ENCODE measurements at regions not wholly inside any gene's neighbourhood (a gene's known extent, or its start where the extent isn't known, plus 50 kb on each side); places are given as distances from the start of the nearest gene placed in this dataset.

DNA sequence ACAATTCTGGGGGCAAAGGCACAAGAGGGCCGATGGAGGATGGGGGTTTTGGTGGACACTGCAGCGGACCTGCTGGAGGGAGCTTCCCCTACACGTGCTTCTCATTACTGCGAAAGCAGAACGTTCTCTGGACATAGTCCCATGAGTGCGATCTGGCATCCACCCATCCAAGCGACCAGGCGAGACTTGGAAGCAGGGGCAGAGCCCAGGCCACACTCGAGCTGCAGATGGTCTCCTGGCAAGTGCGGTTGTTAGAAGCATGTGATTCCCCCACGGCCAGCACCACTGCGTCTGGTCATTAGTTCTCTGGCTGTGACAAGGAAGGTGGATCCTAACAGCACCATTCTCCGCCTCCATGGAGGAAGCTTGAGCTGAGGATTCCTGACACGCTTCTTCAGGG is 118.4 kb upstream of the TCERG1L start:
- TF ChIP-seq, protein P1, sequence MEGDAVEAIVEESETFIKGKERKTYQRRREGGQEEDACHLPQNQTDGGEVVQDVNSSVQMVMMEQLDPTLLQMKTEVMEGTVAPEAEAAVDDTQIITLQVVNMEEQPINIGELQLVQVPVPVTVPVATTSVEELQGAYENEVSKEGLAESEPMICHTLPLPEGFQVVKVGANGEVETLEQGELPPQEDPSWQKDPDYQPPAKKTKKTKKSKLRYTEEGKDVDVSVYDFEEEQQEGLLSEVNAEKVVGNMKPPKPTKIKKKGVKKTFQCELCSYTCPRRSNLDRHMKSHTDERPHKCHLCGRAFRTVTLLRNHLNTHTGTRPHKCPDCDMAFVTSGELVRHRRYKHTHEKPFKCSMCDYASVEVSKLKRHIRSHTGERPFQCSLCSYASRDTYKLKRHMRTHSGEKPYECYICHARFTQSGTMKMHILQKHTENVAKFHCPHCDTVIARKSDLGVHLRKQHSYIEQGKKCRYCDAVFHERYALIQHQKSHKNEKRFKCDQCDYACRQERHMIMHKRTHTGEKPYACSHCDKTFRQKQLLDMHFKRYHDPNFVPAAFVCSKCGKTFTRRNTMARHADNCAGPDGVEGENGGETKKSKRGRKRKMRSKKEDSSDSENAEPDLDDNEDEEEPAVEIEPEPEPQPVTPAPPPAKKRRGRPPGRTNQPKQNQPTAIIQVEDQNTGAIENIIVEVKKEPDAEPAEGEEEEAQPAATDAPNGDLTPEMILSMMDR (IDR thresholded peaks at IDR 0.05; ENCODE audit: low read depth, low read length) = no peak
- no peak for DNase-seq (ENCODE audit: low read depth in 2 of 2)
- no peak overlapping the region for H3K4me3 ChIP-seq (replicated peaks in 1 of 2; ENCODE audit: low read depth in 2 of 2, low read length in 2 of 2)

- no peak for DNase-seq (ENCODE audit: low read depth in 2 of 2)
- TF ChIP-seq, protein P1 (IDR thresholded peaks at IDR 0.05; ENCODE audit: low read depth, low read length) = no peak
- H3K4me3 ChIP-seq (replicated peaks in 1 of 2; ENCODE audit: low read depth in 2 of 2, low read length in 2 of 2) = no peak overlapping the region
These were observed 119.3 kb upstream of the TCERG1L start for GRCh38 chr10:131430716-131431412.

DNA sequence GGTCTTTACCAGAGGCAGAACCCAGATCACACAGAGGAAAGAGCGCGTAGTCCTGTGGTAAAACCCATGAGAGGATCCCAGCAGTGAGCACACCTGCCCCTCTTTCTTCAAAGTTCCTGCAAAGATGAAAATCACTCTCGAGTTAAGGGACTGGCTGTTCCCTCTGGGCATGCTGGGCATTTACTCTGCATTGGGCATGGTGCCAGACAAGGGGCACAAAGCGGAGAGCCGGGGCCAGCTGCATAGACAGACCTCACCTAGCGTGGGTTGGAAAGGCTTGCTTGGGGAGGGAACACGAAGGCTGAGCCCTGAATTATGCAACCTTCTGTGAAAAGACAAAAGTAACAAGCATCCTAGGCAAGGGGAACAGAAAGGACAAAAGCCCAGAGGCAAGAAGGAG is 120.0 kb upstream of the TCERG1L start:
- TF ChIP-seq, protein P1 (IDR thresholded peaks at IDR 0.05; ENCODE audit: low read depth, low read length) = no peak
- H3K4me3 ChIP-seq (replicated peaks in 1 of 2; ENCODE audit: low read depth in 2 of 2, low read length in 2 of 2) = no peak overlapping the region
- DNase-seq (ENCODE audit: low read depth in 2 of 2) = no peak

GRCh38 chr10:131431978-131432690 is 120.6 kb upstream of the TCERG1L start:
- no peak for DNase-seq (ENCODE audit: low read depth in 2 of 2)
- no peak overlapping the region for H3K4me3 ChIP-seq (replicated peaks in 1 of 2; ENCODE audit: low read depth in 2 of 2, low read length in 2 of 2)
- TF ChIP-seq, protein P1 (IDR thresholded peaks at IDR 0.05; ENCODE audit: low read depth, low read length) = no peak

- no peak for DNase-seq (ENCODE audit: low read depth in 2 of 2)
- TF ChIP-seq, protein P1 (IDR thresholded peaks at IDR 0.05; ENCODE audit: low read depth, low read length) = no peak
- no peak overlapping the region for H3K4me3 ChIP-seq (replicated peaks in 1 of 2; ENCODE audit: low read depth in 2 of 2, low read length in 2 of 2)
These were observed 122.0 kb upstream of the TCERG1L start for GRCh38 chr10:131433568-131433967.

DNA sequence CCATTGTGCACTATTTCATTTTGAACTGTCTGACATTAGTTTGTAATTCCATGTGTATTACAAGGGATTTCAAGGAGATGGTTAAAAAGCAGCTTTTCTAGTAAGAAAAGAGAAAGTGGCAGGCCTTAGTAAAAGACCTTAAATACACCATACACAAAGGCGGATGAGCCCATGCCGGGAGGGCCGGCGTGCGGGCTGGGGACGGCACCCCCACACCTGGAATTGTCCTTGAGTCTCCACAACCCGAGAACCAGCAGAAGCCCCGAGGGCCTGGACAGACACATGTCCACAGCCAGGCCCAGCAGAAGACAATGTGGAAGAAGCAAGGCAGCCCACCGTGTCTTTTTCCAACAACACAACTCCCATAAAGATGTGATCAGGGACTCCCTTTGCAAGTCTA is 123.7 kb upstream of the TCERG1L start:
- no peak for DNase-seq (ENCODE audit: low read depth in 2 of 2)
- H3K4me3 ChIP-seq (replicated peaks in 1 of 2; ENCODE audit: low read depth in 2 of 2, low read length in 2 of 2) = no peak overlapping the region
- TF ChIP-seq, protein P1 (IDR thresholded peaks at IDR 0.05; ENCODE audit: low read depth, low read length) = no peak

All from cardiac fibroblast (primary cell).